Ishikawa (cell line): ENCODE measurements at regions not wholly inside any gene's neighbourhood (a gene's known extent, or its start where the extent isn't known, plus 50 kb on each side); places are given as distances from the start of the nearest gene placed in this dataset.
A peak's percentile ranks its signal among the peaks of the same experiment; 100 is the strongest.

Experiments
- CEBPB ChIP-seq: IDR thresholded peaks from 2 replicates; pipeline ENCODE4 v1.6.1; 2012
- CREB1 ChIP-seq: IDR thresholded peaks from 2 replicates; pipeline ENCODE4 v1.6.1; 2012; ENCODE audit warnings: low read depth
- EP300 ChIP-seq: IDR thresholded peaks from 2 replicates; pipeline ENCODE4 v1.6.1; 2012; ENCODE audit warnings: borderline replicate concordance
- FOXM1 ChIP-seq: IDR thresholded peaks from 2 replicates; pipeline ENCODE4 v1.6.1; 2012; ENCODE audit warnings: low read depth, borderline replicate concordance
- MAX ChIP-seq: IDR thresholded peaks from 2 replicates; pipeline ENCODE4 v1.6.1; 2012
- RAD21 ChIP-seq: IDR thresholded peaks from 2 replicates; pipeline ENCODE4 v1.6.1; 2012; ENCODE audit warnings: low read depth
- REST ChIP-seq: IDR thresholded peaks from 2 replicates; pipeline ENCODE4 v1.6.1; 2012; ENCODE audit warnings: low read depth, mild to moderate bottlenecking
- TCF12 ChIP-seq: IDR thresholded peaks from 2 replicates; pipeline ENCODE4 v1.6.1; 2012; ENCODE audit warnings: low read depth
- USF1 ChIP-seq: IDR thresholded peaks from 2 replicates; pipeline ENCODE4 v1.6.1; 2012
- YY1 ChIP-seq: IDR thresholded peaks from 2 replicates; pipeline ENCODE4 v1.6.1; 2012; ENCODE audit warnings: low read depth

DNA sequence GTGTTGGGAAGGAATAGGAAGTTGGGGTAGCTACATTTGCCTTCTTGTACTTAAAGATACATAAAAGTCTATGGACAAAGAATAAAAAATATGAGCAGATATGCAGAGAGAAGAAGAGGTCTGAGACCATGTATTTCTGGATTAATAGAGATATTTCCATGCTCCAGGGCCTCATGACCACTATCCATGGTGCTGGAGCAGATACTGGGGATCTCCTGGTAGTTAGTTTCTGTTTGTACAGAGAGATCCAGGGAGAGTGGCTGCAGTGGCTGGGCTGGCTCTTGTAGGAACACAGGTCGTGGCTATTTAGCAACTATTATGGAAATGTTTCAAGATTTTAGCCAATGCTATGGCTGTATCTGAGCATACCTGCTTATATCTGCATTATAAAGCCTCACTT, 184.2 kb upstream of the TMEM161B start:
- TF ChIP-seq RAD21: no peak
- TF ChIP-seq FOXM1: no peak
- TF ChIP-seq TCF12: no peak
- TF ChIP-seq YY1: no peak
- no peak for TF ChIP-seq EP300
- TF ChIP-seq CEBPB: no peak
- TF ChIP-seq REST: peak; percentile 87
- TF ChIP-seq USF1: no peak
- TF ChIP-seq CREB1: no peak
- no peak for TF ChIP-seq MAX
